ENCODE measurements at regions not wholly inside any gene's neighbourhood (a gene's known extent, or its start where the extent isn't known, plus 50 kb on each side); places are given as distances from the start of the nearest gene placed in this dataset.

- no peaks in the 10 kb centered on the region for H3K4me1 ChIP-seq (ENCODE audit: insufficient read depth, low read length)
- no peak overlapping the region for H3K4me3 ChIP-seq (ENCODE audit: low read depth in 1 of 2, low read length in 2 of 2)
- H3K9ac ChIP-seq (ENCODE audit: low read length) = no peak overlapping the region
- H3K9me3 ChIP-seq (ENCODE audit: low read length) = no peaks in the 10 kb centered on the region
- H3K36me3 ChIP-seq (ENCODE audit: insufficient read depth, low read length) = no peaks in the 10 kb centered on the region
- H3K27ac ChIP-seq (ENCODE audit: low read depth, low read length) = no peak overlapping the region
- H3K27me3 ChIP-seq (ENCODE audit: control insufficient read depth in 1 of 2, insufficient read depth in 2 of 2, low read length in 2 of 2) = no peaks in the 10 kb centered on the region
Measured at GRCh38 chr6:24010133-24010532, 115.9 kb upstream of the NRSN1 start.

- Histone ChIP-seq H3K9ac (ENCODE audit: low read length) (no peak overlapping the region), H3K9me3 (ENCODE audit: low read length) (no peaks in the 10 kb centered on the region), H3K27ac (ENCODE audit: low read depth, low read length) (no peak overlapping the region), H3K4me1 (ENCODE audit: insufficient read depth, low read length) (no peaks in the 10 kb centered on the region), H3K36me3 (ENCODE audit: insufficient read depth, low read length) (no peaks in the 10 kb centered on the region), H3K4me3 (ENCODE audit: low read depth in 1 of 2, low read length in 2 of 2) (no peak overlapping the region), H3K27me3 (ENCODE audit: control insufficient read depth in 1 of 2, insufficient read depth in 2 of 2, low read length in 2 of 2) (no peaks in the 10 kb centered on the region)
Measured at GRCh38 chr6:24016286-24016685, 109.7 kb upstream of the NRSN1 start.

- no peaks in the 10 kb centered on the region for H3K9me3 ChIP-seq (ENCODE audit: low read length)
- H3K4me1 ChIP-seq (ENCODE audit: insufficient read depth, low read length) = no peaks in the 10 kb centered on the region
- no peak overlapping the region for H3K9ac ChIP-seq (ENCODE audit: low read length)
- no peak overlapping the region for H3K27ac ChIP-seq (ENCODE audit: low read depth, low read length)
- H3K4me3 ChIP-seq (ENCODE audit: low read depth in 1 of 2, low read length in 2 of 2) = no peak overlapping the region
- no peaks in the 10 kb centered on the region for H3K36me3 ChIP-seq (ENCODE audit: insufficient read depth, low read length)
- no peaks in the 10 kb centered on the region for H3K27me3 ChIP-seq (ENCODE audit: control insufficient read depth in 1 of 2, insufficient read depth in 2 of 2, low read length in 2 of 2)
Measured at GRCh38 chr6:24016857-24017256, 109.2 kb upstream of the NRSN1 start.

DNA sequence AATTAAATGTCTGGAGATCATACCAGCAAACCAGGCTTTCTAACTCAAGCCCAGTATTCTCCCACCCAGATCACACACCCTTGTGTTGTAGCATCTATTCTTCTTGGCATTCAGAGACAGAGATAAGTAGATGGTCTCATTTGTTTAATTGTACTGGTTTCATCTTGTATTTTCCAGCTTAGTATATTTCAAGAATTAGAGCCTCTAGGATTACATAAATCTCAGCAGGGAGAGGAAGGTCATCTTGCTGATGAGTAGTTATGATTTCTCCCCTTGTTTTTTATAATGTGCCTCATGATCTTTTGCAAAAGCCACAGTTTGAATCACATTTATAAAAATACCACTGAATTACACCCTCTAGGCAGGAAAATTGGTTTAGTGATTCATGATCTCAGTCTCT, 106.6 kb upstream of the NRSN1 start:
- Histone ChIP-seq H3K4me1 (ENCODE audit: insufficient read depth, low read length) (no peaks in the 10 kb centered on the region), H3K4me3 (ENCODE audit: low read depth in 1 of 2, low read length in 2 of 2) (no peak overlapping the region), H3K9ac (ENCODE audit: low read length) (no peak overlapping the region), H3K27me3 (ENCODE audit: control insufficient read depth in 1 of 2, insufficient read depth in 2 of 2, low read length in 2 of 2) (no peaks in the 10 kb centered on the region), H3K36me3 (ENCODE audit: insufficient read depth, low read length) (no peaks in the 10 kb centered on the region), H3K9me3 (ENCODE audit: low read length) (no peaks in the 10 kb centered on the region), H3K27ac (ENCODE audit: low read depth, low read length) (no peak overlapping the region)

GRCh38 chr6:24019830-24020229, 106.2 kb upstream of the NRSN1 start:
- Histone ChIP-seq H3K27ac (ENCODE audit: low read depth, low read length) (no peak overlapping the region), H3K27me3 (ENCODE audit: control insufficient read depth in 1 of 2, insufficient read depth in 2 of 2, low read length in 2 of 2) (no peaks in the 10 kb centered on the region), H3K4me1 (ENCODE audit: insufficient read depth, low read length) (no peaks in the 10 kb centered on the region), H3K9me3 (ENCODE audit: low read length) (no peaks in the 10 kb centered on the region), H3K4me3 (ENCODE audit: low read depth in 1 of 2, low read length in 2 of 2) (no peak overlapping the region), H3K36me3 (ENCODE audit: insufficient read depth, low read length) (no peaks in the 10 kb centered on the region), H3K9ac (ENCODE audit: low read length) (no peak overlapping the region)

DNA sequence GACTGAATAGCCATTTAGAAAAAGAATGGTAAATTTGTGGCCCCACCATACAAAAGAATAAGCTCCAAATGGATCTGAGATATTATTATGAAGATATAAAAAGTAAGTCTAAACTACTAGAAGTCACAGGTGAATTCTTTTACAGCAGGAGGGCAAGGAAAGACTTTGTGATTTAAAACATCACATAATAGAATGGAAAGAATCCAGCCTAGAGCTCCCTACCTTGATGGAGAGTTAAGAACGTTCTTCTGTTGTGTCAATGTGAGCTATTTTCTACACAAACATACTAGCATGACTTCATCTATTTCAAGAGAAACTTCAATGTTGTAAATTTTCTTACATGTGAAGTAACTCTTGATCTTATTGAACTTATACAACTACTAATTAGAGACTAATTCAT, 100.0 kb upstream of the NRSN1 start:
- no peaks in the 10 kb centered on the region for H3K4me1 ChIP-seq (ENCODE audit: insufficient read depth, low read length)
- no peaks in the 10 kb centered on the region for H3K27me3 ChIP-seq (ENCODE audit: control insufficient read depth in 1 of 2, insufficient read depth in 2 of 2, low read length in 2 of 2)
- no peaks in the 10 kb centered on the region for H3K36me3 ChIP-seq (ENCODE audit: insufficient read depth, low read length)
- no peak overlapping the region for H3K9ac ChIP-seq (ENCODE audit: low read length)
- no peak overlapping the region for H3K27ac ChIP-seq (ENCODE audit: low read depth, low read length)
- no peak overlapping the region for H3K4me3 ChIP-seq (ENCODE audit: low read depth in 1 of 2, low read length in 2 of 2)
- H3K9me3 ChIP-seq (ENCODE audit: low read length) = no peaks in the 10 kb centered on the region

DNA sequence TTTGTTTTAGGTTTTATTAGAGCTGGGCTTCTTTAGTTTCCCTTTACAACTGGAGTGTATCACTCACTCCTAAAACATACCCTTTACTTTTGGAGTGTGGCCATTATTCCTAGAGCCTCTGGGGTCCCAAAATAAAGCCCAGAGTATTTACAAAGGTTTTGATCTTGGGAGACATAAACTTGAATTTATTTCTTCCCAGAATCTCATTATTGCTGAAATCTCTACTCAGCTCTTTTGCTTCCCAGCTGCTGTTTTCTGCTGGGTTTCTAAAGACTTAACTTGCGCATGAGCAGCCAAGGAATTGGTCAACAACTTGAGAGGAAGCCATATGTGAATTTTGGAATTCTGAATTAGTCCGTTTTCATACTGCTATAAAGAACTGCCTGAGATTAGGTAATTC, 94.5 kb upstream of the NRSN1 start:
- H3K4me1 ChIP-seq (ENCODE audit: insufficient read depth, low read length) = peaks cover 4% of the 10 kb centered on the region
- no peaks in the 10 kb centered on the region for H3K27me3 ChIP-seq (ENCODE audit: control insufficient read depth in 1 of 2, insufficient read depth in 2 of 2, low read length in 2 of 2)
- no peak overlapping the region for H3K4me3 ChIP-seq (ENCODE audit: low read depth in 1 of 2, low read length in 2 of 2)
- H3K9me3 ChIP-seq (ENCODE audit: low read length) = no peaks in the 10 kb centered on the region
- no peak overlapping the region for H3K9ac ChIP-seq (ENCODE audit: low read length)
- no peak overlapping the region for H3K27ac ChIP-seq (ENCODE audit: low read depth, low read length)
- no peaks in the 10 kb centered on the region for H3K36me3 ChIP-seq (ENCODE audit: insufficient read depth, low read length)

DNA sequence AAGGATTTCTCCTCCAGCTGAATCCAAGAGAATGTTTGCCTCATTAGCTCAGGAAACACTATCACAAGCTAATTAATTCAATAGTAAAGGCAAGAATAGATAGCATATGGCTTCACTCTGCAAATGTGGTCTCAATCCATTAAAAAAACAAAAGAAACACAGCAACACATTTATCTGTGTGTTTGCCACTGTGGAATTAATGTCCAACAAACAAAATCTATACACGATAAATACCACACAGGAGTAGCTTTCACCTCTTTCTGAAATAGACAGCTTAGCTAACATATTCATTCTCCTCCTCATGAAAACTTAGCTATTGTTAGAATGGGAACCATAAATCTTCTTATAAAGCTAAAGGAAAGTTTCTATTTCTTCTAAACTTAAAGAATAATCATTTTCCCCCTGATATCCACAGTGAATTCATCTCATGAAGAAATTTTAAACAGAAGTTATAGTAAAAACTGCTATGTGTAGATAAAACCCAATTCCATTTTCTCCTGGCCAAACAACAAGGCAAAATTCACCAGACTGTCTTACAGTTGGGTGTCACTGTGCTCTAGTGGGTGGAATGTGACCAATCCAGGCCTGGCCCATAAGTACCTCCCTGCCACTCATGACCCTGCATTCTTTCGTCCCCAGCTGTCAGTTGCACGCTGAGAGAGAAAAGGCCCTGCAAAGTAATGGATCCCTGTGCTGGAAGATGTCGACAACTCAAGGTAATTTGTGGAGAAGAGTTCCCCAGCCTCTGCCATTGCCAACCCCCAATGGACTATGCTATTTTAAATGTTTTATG, 92.9 kb upstream of the NRSN1 start:
- Histone ChIP-seq H3K36me3 (ENCODE audit: insufficient read depth, low read length) (no peaks in the 10 kb centered on the region), H3K4me1 (ENCODE audit: insufficient read depth, low read length) (peaks cover 4% of the 10 kb centered on the region), H3K4me3 (ENCODE audit: low read depth in 1 of 2, low read length in 2 of 2) (no peak overlapping the region), H3K9ac (ENCODE audit: low read length) (no peak overlapping the region), H3K9me3 (ENCODE audit: low read length) (no peaks in the 10 kb centered on the region), H3K27ac (ENCODE audit: low read depth, low read length) (no peak overlapping the region), H3K27me3 (ENCODE audit: control insufficient read depth in 1 of 2, insufficient read depth in 2 of 2, low read length in 2 of 2) (no peaks in the 10 kb centered on the region)

DNA sequence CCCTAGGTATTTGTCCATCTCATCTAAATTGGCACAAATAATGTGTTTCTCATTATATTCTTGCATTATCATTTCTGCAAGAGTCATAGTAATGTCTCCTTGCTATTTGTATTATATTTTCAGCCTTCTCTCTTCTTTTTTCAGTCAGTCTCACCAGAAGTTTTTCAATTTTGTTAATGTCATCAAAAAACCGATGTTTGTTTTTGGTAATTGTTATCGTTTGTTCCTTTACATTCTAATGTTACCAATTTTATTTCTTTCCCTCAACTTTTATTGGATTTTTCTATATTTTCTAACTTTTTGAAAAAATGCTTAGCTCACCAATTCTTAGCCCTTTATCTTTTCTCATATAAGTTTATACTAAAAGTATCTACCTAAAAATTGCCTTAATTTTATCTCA, 82.2 kb upstream of the NRSN1 start:
- no peak overlapping the region for H3K9ac ChIP-seq (ENCODE audit: low read length)
- no peaks in the 10 kb centered on the region for H3K27me3 ChIP-seq (ENCODE audit: control insufficient read depth in 1 of 2, insufficient read depth in 2 of 2, low read length in 2 of 2)
- no peaks in the 10 kb centered on the region for H3K9me3 ChIP-seq (ENCODE audit: low read length)
- no peak overlapping the region for H3K4me3 ChIP-seq (ENCODE audit: low read depth in 1 of 2, low read length in 2 of 2)
- H3K36me3 ChIP-seq (ENCODE audit: insufficient read depth, low read length) = no peaks in the 10 kb centered on the region
- no peaks in the 10 kb centered on the region for H3K4me1 ChIP-seq (ENCODE audit: insufficient read depth, low read length)
- no peak overlapping the region for H3K27ac ChIP-seq (ENCODE audit: low read depth, low read length)

DNA sequence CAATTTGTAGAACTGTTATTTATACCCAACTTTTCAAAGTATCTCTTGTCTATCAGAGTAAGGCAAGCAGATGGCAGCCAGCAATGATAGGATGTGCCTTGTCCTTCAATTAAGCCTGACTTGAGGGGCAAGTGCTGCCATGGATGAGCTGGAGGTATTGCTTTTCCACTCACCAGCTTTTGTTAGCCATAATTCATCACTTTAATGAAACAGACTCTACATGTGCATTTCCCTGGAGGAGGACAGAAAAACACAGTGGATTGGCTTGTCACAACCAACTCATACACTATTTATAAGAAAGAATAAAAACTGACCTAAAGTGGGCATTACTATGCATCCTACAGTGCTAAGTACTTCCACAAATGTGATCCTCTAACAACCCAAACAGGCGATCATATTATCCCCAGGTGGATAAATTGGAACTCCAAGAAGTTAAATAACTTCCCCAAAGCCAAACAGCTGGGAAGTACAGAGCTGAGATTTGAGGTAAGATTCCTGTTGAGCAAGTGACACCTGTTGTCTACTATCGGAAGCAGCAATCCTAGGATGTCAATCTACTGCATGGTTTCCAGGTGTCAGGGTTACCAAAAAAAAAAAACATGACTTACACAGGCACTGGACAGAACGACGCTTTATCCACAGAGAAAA, 73.9 kb upstream of the NRSN1 start:
- Histone ChIP-seq H3K4me3 (ENCODE audit: low read depth in 1 of 2, low read length in 2 of 2) (no peak overlapping the region), H3K27ac (ENCODE audit: low read depth, low read length) (no peak overlapping the region), H3K4me1 (ENCODE audit: insufficient read depth, low read length) (no peaks in the 10 kb centered on the region), H3K36me3 (ENCODE audit: insufficient read depth, low read length) (no peaks in the 10 kb centered on the region), H3K9ac (ENCODE audit: low read length) (no peak overlapping the region), H3K9me3 (ENCODE audit: low read length) (no peaks in the 10 kb centered on the region), H3K27me3 (ENCODE audit: control insufficient read depth in 1 of 2, insufficient read depth in 2 of 2, low read length in 2 of 2) (no peaks in the 10 kb centered on the region)

DNA sequence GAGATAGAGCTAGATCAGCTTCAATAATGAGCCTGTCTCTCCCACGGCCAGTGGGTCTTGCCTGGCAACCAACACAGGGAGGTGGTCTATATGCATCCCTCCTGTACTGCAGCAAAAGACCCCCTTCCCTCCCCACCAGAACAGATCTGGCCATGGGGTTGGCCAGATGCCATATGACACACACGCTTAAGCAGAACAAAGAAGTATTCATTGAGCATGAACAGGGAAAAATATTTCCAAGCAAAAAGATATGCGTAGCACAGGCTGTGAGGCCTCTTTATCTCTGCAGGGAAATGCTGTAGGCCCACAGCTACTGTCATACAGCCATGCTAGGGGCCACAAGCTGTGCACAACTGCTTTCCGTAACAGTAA, 73.4 kb upstream of the NRSN1 start:
- Histone ChIP-seq H3K36me3 (ENCODE audit: insufficient read depth, low read length) (no peaks in the 10 kb centered on the region), H3K27ac (ENCODE audit: low read depth, low read length) (no peak overlapping the region), H3K27me3 (ENCODE audit: control insufficient read depth in 1 of 2, insufficient read depth in 2 of 2, low read length in 2 of 2) (no peaks in the 10 kb centered on the region), H3K9me3 (ENCODE audit: low read length) (no peaks in the 10 kb centered on the region), H3K4me1 (ENCODE audit: insufficient read depth, low read length) (no peaks in the 10 kb centered on the region), H3K4me3 (ENCODE audit: low read depth in 1 of 2, low read length in 2 of 2) (no peak overlapping the region), H3K9ac (ENCODE audit: low read length) (no peak overlapping the region)

DNA sequence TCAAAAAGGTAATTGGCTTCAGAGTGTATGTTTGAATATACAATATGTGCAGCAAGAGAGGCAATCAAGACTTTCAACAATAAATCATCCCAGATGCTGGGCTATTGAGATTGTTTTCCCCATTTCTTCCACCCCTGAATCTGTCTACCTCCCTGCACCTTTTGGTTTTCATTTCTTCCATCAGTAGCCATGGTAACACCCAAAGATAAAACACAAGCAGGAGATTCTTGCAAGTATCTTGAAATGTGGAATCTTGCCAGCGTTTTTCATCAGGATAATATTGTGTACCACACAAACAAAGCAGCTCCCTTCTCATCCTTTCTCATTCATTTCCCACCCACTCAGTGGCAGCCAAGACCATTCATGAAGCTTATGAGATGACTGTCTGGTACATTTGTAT, 73.0 kb upstream of the NRSN1 start:
- H3K36me3 ChIP-seq (ENCODE audit: insufficient read depth, low read length) = no peaks in the 10 kb centered on the region
- no peak overlapping the region for H3K9ac ChIP-seq (ENCODE audit: low read length)
- no peak overlapping the region for H3K4me3 ChIP-seq (ENCODE audit: low read depth in 1 of 2, low read length in 2 of 2)
- no peak overlapping the region for H3K27ac ChIP-seq (ENCODE audit: low read depth, low read length)
- no peaks in the 10 kb centered on the region for H3K27me3 ChIP-seq (ENCODE audit: control insufficient read depth in 1 of 2, insufficient read depth in 2 of 2, low read length in 2 of 2)
- H3K9me3 ChIP-seq (ENCODE audit: low read length) = no peaks in the 10 kb centered on the region
- no peaks in the 10 kb centered on the region for H3K4me1 ChIP-seq (ENCODE audit: insufficient read depth, low read length)

Measured in muscle layer of colon (tissue), 2 donors.